ENCODE measurements at regions not wholly inside any gene's neighbourhood (a gene's known extent, or its start where the extent isn't known, plus 50 kb on each side); places are given as distances from the start of the nearest gene placed in this dataset.

- TF ChIP-seq CTCF (IDR thresholded peaks at IDR 0.05) (no peak), POLR2A (IDR thresholded peaks at IDR 0.05) (no peak), EP300 (IDR thresholded peaks at IDR 0.05) (no peak), POLR2AphosphoS5 (IDR thresholded peaks at IDR 0.05) (no peak)
These were observed 102.8 kb upstream of the SLC14A2 start for GRCh38 chr18:45512363-45512953.
